Adrenal gland (tissue), 5 donors: ENCODE measurements at regions not wholly inside any gene's neighbourhood (a gene's known extent, or its start where the extent isn't known, plus 50 kb on each side); places are given as distances from the start of the nearest gene placed in this dataset.

Experiments used
- POLR2A ChIP-seq, 2 donors: fragments of 450-650 bp; IDR thresholded peaks; one replicate each; pipeline ENCODE4 v1.6.1; 2017; ENCODE audit warnings: antibody characterized with exemption in 2 of 2, mild to moderate bottlenecking in 2 of 2, moderate library complexity in 1 of 2
- TF ChIP-seq, protein P1 (sequence below), 6 experiments: fragments of 450-650 bp in 4 of 6; fragments of 200-600 bp in 2 of 6; sonication (generic) in 1 of 6; IDR thresholded peaks; 1 replicate in 5 of 6; 2 replicates in 1 of 6; pipeline versions ENCODE4 v1.5.1 to v1.8.0; 2016 to 2021; ENCODE audit warnings: antibody characterized with exemption in 6 of 6, mild to moderate bottlenecking in 2 of 6, moderate library complexity in 1 of 6
- donor health status: DM: no; HTN: no; CAD: no.

DNA sequence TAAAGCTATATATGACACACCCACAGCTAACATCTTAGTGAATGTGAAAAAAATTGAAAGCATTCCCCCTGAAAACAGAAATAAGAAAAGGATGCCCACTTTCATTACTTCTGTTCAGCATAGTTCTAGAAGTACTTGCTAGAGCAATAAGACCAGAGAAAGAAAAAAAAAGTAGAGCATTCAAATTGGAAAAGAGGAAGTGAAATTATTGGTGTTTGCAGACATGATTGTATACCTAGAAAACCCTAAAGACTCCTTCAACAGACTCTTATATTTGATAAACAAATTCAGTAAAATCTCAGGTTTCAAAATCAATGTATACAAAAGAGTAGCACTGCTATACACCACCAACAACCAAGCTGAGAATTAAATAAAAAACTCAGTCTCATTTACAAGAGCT is 1461.0 kb downstream of the AMY1C start:
- TF ChIP-seq, protein P1, sequence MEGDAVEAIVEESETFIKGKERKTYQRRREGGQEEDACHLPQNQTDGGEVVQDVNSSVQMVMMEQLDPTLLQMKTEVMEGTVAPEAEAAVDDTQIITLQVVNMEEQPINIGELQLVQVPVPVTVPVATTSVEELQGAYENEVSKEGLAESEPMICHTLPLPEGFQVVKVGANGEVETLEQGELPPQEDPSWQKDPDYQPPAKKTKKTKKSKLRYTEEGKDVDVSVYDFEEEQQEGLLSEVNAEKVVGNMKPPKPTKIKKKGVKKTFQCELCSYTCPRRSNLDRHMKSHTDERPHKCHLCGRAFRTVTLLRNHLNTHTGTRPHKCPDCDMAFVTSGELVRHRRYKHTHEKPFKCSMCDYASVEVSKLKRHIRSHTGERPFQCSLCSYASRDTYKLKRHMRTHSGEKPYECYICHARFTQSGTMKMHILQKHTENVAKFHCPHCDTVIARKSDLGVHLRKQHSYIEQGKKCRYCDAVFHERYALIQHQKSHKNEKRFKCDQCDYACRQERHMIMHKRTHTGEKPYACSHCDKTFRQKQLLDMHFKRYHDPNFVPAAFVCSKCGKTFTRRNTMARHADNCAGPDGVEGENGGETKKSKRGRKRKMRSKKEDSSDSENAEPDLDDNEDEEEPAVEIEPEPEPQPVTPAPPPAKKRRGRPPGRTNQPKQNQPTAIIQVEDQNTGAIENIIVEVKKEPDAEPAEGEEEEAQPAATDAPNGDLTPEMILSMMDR (IDR thresholded peaks at IDR 0.05), result no peak
- TF ChIP-seq POLR2A (IDR thresholded peaks at IDR 0.05), result no peak
